ENCODE measurements at regions not wholly inside any gene's neighbourhood (a gene's known extent, or its start where the extent isn't known, plus 50 kb on each side); places are given as distances from the start of the nearest gene placed in this dataset.

GRCh38 chrX:94545722-94546121 is 871.7 kb downstream of the FAM133A start:
- TF ChIP-seq EP300 (IDR thresholded peaks at IDR 0.05) (no peak), CTCF (IDR thresholded peaks at IDR 0.05) (no peak), POLR2AphosphoS5 (IDR thresholded peaks at IDR 0.05) (no peak), POLR2A (IDR thresholded peaks at IDR 0.05) (no peak)

Measured in sigmoid colon (tissue), 4 donors.